ENCODE measurements at regions not wholly inside any gene's neighbourhood (a gene's known extent, or its start where the extent isn't known, plus 50 kb on each side); places are given as distances from the start of the nearest gene placed in this dataset. TPM values are rescaled to one million over a fixed set of nuclear protein-coding genes. Genes with fewer than 3 reads are reported as not detected.
A peak's percentile ranks its signal among the peaks of the same experiment; 100 is the strongest.
"Not testable (repeated sequence)": the region's sequence is repeated elsewhere in the genome, so short reads cannot be mapped to it uniquely, and the experiment has no call there.

GRCh38 chr15:21003459-21003858, 137.3 kb upstream of the POTEB2 start:
- H3K4me1 Mint-ChIP-seq, H3K9me3 Mint-ChIP-seq, CTCF ChIA-PET: not testable (repeated sequence)

GRCh38 chr15:21001950-21002349, 135.8 kb upstream of the POTEB2 start:
- DNase-seq; CTCF ChIA-PET; H3K27ac Mint-ChIP-seq; H3K9me3 Mint-ChIP-seq; H3K36me3 Mint-ChIP-seq (ENCODE audit: low read depth); H3K4me1 Mint-ChIP-seq; H3K4me3 Mint-ChIP-seq; POLR2A ChIA-PET; H3K27me3 Mint-ChIP-seq: not testable (repeated sequence)

More at GRCh38 chr15:21003459-21003858, 137.3 kb upstream of the POTEB2 start:
- POLR2A ChIA-PET; H3K27me3 Mint-ChIP-seq; H3K36me3 Mint-ChIP-seq (ENCODE audit: low read depth); H3K4me3 Mint-ChIP-seq; H3K27ac Mint-ChIP-seq; DNase-seq: not testable (repeated sequence)

- H3K4me3 Mint-ChIP-seq; H3K27ac Mint-ChIP-seq; DNase-seq; H3K27me3 Mint-ChIP-seq; H3K4me1 Mint-ChIP-seq; POLR2A ChIA-PET; CTCF ChIA-PET; H3K36me3 Mint-ChIP-seq (ENCODE audit: low read depth); H3K9me3 Mint-ChIP-seq: not testable (repeated sequence)
These were observed 125.6 kb upstream of the POTEB2 start for GRCh38 chr15:20991691-20992090.

GRCh38 chr15:20991253-20991652, 125.1 kb upstream of the POTEB2 start:
- DNase-seq; H3K27ac Mint-ChIP-seq; H3K9me3 Mint-ChIP-seq; H3K27me3 Mint-ChIP-seq; CTCF ChIA-PET; POLR2A ChIA-PET; H3K36me3 Mint-ChIP-seq (ENCODE audit: low read depth); H3K4me1 Mint-ChIP-seq; H3K4me3 Mint-ChIP-seq: not testable (repeated sequence)

GRCh38 chr15:20986775-20987174, 120.7 kb upstream of the POTEB2 start:
- H3K4me1 Mint-ChIP-seq; H3K27me3 Mint-ChIP-seq; H3K36me3 Mint-ChIP-seq (ENCODE audit: low read depth); POLR2A ChIA-PET; H3K4me3 Mint-ChIP-seq; CTCF ChIA-PET; DNase-seq; H3K27ac Mint-ChIP-seq; H3K9me3 Mint-ChIP-seq: not testable (repeated sequence)

- H3K27me3 Mint-ChIP-seq, POLR2A ChIA-PET: not testable (repeated sequence)
These were observed 111.9 kb upstream of the POTEB2 start for GRCh38 chr15:20978057-20978456.

GRCh38 chr15:20972762-20973161, 106.6 kb upstream of the POTEB2 start:
- H3K27ac Mint-ChIP-seq; H3K4me3 Mint-ChIP-seq; H3K27me3 Mint-ChIP-seq; H3K4me1 Mint-ChIP-seq; DNase-seq; POLR2A ChIA-PET; H3K36me3 Mint-ChIP-seq (ENCODE audit: low read depth); CTCF ChIA-PET; H3K9me3 Mint-ChIP-seq: not testable (repeated sequence)

More at GRCh38 chr15:20978057-20978456, 111.9 kb upstream of the POTEB2 start:
- H3K27ac Mint-ChIP-seq; CTCF ChIA-PET; H3K36me3 Mint-ChIP-seq (ENCODE audit: low read depth); H3K9me3 Mint-ChIP-seq; H3K4me3 Mint-ChIP-seq; H3K4me1 Mint-ChIP-seq; DNase-seq: not testable (repeated sequence)

- H3K4me1 Mint-ChIP-seq; H3K4me3 Mint-ChIP-seq; DNase-seq; CTCF ChIA-PET; H3K27me3 Mint-ChIP-seq; H3K9me3 Mint-ChIP-seq; POLR2A ChIA-PET; H3K36me3 Mint-ChIP-seq (ENCODE audit: low read depth): not testable (repeated sequence)
- peak overlapping the region; percentile 25 for H3K27ac Mint-ChIP-seq
These were observed 93.2 kb upstream of the POTEB2 start for GRCh38 chr15:20959299-20959698.

GRCh38 chr15:20929322-20929721, 63.2 kb upstream of the POTEB2 start:
- H3K27me3 Mint-ChIP-seq; H3K27ac Mint-ChIP-seq; CTCF ChIA-PET; DNase-seq; H3K36me3 Mint-ChIP-seq (ENCODE audit: low read depth); H3K4me1 Mint-ChIP-seq; POLR2A ChIA-PET; H3K9me3 Mint-ChIP-seq; H3K4me3 Mint-ChIP-seq: not testable (repeated sequence)

Small RNAs in the stretch of these regions (microRNA-seq; reads per million reads assigned to microRNA genes)
- not detected for gene MIR5701-1 (ENCODE audit: borderline microRNAs expressed, borderline replicate concordance)
